ENCODE measurements at regions not wholly inside any gene's neighbourhood (a gene's known extent, or its start where the extent isn't known, plus 50 kb on each side); places are given as distances from the start of the nearest gene placed in this dataset.

DNA sequence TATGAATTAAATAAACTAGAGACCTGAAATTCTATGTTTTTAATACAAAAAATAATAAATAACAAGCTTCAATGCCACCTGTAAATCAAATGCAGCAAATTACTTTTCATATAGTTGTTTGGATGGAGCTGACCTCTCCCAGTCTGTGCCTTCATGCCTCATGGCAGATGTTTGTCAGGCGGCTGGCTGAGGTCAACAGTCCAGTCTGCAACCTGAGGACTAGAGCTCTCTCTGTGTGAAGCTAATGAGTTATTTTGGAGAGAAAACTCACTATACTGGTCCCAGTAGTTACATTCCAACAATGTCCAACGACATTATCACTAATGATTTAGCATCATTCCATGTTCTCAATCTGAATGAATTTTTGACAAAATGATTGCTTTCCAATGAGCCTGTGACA lies 746.2 kb upstream of the POM121L12 start:
- TF ChIP-seq, protein P1, sequence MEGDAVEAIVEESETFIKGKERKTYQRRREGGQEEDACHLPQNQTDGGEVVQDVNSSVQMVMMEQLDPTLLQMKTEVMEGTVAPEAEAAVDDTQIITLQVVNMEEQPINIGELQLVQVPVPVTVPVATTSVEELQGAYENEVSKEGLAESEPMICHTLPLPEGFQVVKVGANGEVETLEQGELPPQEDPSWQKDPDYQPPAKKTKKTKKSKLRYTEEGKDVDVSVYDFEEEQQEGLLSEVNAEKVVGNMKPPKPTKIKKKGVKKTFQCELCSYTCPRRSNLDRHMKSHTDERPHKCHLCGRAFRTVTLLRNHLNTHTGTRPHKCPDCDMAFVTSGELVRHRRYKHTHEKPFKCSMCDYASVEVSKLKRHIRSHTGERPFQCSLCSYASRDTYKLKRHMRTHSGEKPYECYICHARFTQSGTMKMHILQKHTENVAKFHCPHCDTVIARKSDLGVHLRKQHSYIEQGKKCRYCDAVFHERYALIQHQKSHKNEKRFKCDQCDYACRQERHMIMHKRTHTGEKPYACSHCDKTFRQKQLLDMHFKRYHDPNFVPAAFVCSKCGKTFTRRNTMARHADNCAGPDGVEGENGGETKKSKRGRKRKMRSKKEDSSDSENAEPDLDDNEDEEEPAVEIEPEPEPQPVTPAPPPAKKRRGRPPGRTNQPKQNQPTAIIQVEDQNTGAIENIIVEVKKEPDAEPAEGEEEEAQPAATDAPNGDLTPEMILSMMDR (IDR thresholded peaks at IDR 0.05; ENCODE audit: insufficient read depth, low read length, poor library complexity, severe bottlenecking), result no peak
- TF ChIP-seq EZH2phosphoT487 (conservative IDR thresholded peaks at IDR 0.05; ENCODE audit: low read length), result no peak
